Stomach (tissue), 8 donors: ENCODE measurements at regions not wholly inside any gene's neighbourhood (a gene's known extent, or its start where the extent isn't known, plus 50 kb on each side); places are given as distances from the start of the nearest gene placed in this dataset.

Experiments used
- DNase-seq, 2 donors: peaks; one replicate each; pipeline versions ENCODE4 v3.0.0 to v3.0.0-alpha.2; 2013 to 2019
- H3K27ac ChIP-seq, 5 donors: fragments of 200-600 bp in 4 of 5; sonication (generic) in 4 of 5; one replicate each; pipeline ENCODE4 v1.5.1; 2013 to 2019; ENCODE audit warnings: mild to moderate bottlenecking in 1 of 5, moderate library complexity in 1 of 5
- H3K27me3 ChIP-seq, 3 donors: fragments of 200-600 bp; sonication (generic); one replicate each; pipeline ENCODE4 v1.5.1; 2017 to 2019; ENCODE audit warnings: mixed run types in 1 of 3
- H3K36me3 ChIP-seq, 4 donors: fragments of 200-600 bp; sonication (generic); 1 replicate in 3 of 4; 2 replicates in 1 of 4; pipeline ENCODE4 v1.5.1; 2016 to 2019
- H3K4me1 ChIP-seq, 4 donors: fragments of 200-600 bp; sonication (generic); one replicate each; pipeline ENCODE4 v1.5.1; 2016 to 2019
- H3K4me3 ChIP-seq, 4 donors: fragments of 200-600 bp; sonication (generic) in 3 of 4; one replicate each; pipeline ENCODE4 v1.5.1; 2016 to 2019; ENCODE audit warnings: mild to moderate bottlenecking in 1 of 4
- H3K9me3 ChIP-seq, 4 donors: fragments of 200-600 bp; sonication (generic); one replicate each; pipeline ENCODE4 v1.5.1; 2016 to 2019
- CTCF ChIP-seq, 7 experiments: fragments of 450-650 bp in 4 of 7; fragments of 200-600 bp in 3 of 7; sonication (generic) in 3 of 7; IDR thresholded peaks; one replicate each; pipeline ENCODE4 v1.5.1; 2016 to 2019; ENCODE audit warnings: antibody characterized with exemption in 7 of 7, control low read depth in 2 of 7, mild to moderate bottlenecking in 1 of 7
- EP300 ChIP-seq: sonication (generic); formaldehyde crosslinking; IDR thresholded peaks from one replicate; pipeline ENCODE4 v1.6.1; 2017; ENCODE audit warnings: antibody characterized with exemption
- POLR2A ChIP-seq, 4 donors: fragments of 450-650 bp; IDR thresholded peaks; one replicate each; pipeline ENCODE4 v1.6.1; 2016; ENCODE audit warnings: antibody characterized with exemption in 4 of 4, control low read depth in 2 of 4, mild to moderate bottlenecking in 1 of 4, moderate library complexity in 1 of 4
- POLR2AphosphoS5 ChIP-seq, 3 donors: sonication (generic); formaldehyde crosslinking; IDR thresholded peaks; one replicate each; pipeline ENCODE4 v1.6.1; 2016; ENCODE audit warnings: antibody characterized with exemption in 3 of 3
- WGBS, 5 donors: extraction: QIAGEN DNeasy Blood & Tissue Kit in 3 of 5; methylation state at CpG; one replicate each; pipeline versions ENCODE4 v1.1.5 to v1.1.7; 2013 to 2018; 5-methylcytosine and 5-hydroxymethylcytosine counted together
- intact Hi-C: fragments of 100-400 bp; cut with DNase I; formaldehyde crosslinking; loops from one replicate; pipeline ENCODE4 v1.15.1; 2023; ENCODE audit warnings: low total_unique reads
- donor health status: healthy with polysubstance abuse.
- donor health status: Bipolar disorder and iron deficiency.
- donor health status: healthy.

- Histone ChIP-seq H3K27ac (no peak overlapping the region), H3K36me3 (no peaks in the 10 kb centered on the region), H3K4me1 (no peaks in the 10 kb centered on the region), H3K9me3 (no peaks in the 10 kb centered on the region), H3K27me3 (peaks cover 0 to 32% (median 0%) of the 10 kb centered on the region in 3 donors), H3K4me3 (no peak overlapping the region)
- 79 to 86% (median 82%) methylated on average over 8 to 9 of the region's 9 CpGs for WGBS, 5 donors
- no peak for DNase-seq
- intact Hi-C loops: no loop called here
- TF ChIP-seq POLR2AphosphoS5 (IDR thresholded peaks at IDR 0.05) (no peak), EP300 (no peak), CTCF (IDR thresholded peaks at IDR 0.05) (no peak), POLR2A (IDR thresholded peaks at IDR 0.05) (no peak)
Measured at GRCh38 chr10:128373071-128373749, 247.0 kb upstream of the MKI67 start.

- intact Hi-C loops: no loop called here
- no peaks in the 10 kb centered on the region for H3K36me3 ChIP-seq
- no peak for TF ChIP-seq POLR2AphosphoS5 (IDR thresholded peaks at IDR 0.05)
- no peak for TF ChIP-seq EP300
- TF ChIP-seq CTCF (IDR thresholded peaks at IDR 0.05): no peak
- no peak for TF ChIP-seq POLR2A (IDR thresholded peaks at IDR 0.05)
- H3K27me3 ChIP-seq: peaks cover 0 to 32% (median 0%) of the 10 kb centered on the region in 3 donors
- no peak overlapping the region for H3K4me3 ChIP-seq
- H3K27ac ChIP-seq: no peak overlapping the region
- no peaks in the 10 kb centered on the region for H3K4me1 ChIP-seq
- 78 to 87% (median 81%) methylated on average over 7 of the region's 7 CpGs for WGBS, 5 donors
- no peak for DNase-seq
- no peaks in the 10 kb centered on the region for H3K9me3 ChIP-seq
Measured at GRCh38 chr10:128373831-128374230, 247.6 kb upstream of the MKI67 start.

GRCh38 chr10:128375171-128375570 is 248.9 kb upstream of the MKI67 start:
- Histone ChIP-seq H3K9me3 (no peaks in the 10 kb centered on the region), H3K27ac (no peak overlapping the region), H3K4me3 (no peak overlapping the region), H3K4me1 (no peaks in the 10 kb centered on the region), H3K27me3 (peaks cover 0 to 32% (median 0%) of the 10 kb centered on the region in 3 donors), H3K36me3 (no peaks in the 10 kb centered on the region)
- 69 to 76% (median 70%) methylated on average over 6 to 7 of the region's 7 CpGs for WGBS, 5 donors
- intact Hi-C loops: no loop called here
- no peak for TF ChIP-seq CTCF (IDR thresholded peaks at IDR 0.05)
- no peak for TF ChIP-seq POLR2AphosphoS5 (IDR thresholded peaks at IDR 0.05)
- no peak for TF ChIP-seq EP300
- TF ChIP-seq POLR2A (IDR thresholded peaks at IDR 0.05): no peak
- no peak for DNase-seq

GRCh38 chr10:128377364-128377987 is 251.3 kb upstream of the MKI67 start:
- 46 to 62% (median 55%) methylated on average over 9 of the region's 9 CpGs for WGBS, 5 donors
- no peaks in the 10 kb centered on the region for H3K4me1 ChIP-seq
- H3K36me3 ChIP-seq: no peaks in the 10 kb centered on the region
- no peaks in the 10 kb centered on the region for H3K9me3 ChIP-seq
- intact Hi-C loops: no loop called here
- no peak overlapping the region for H3K27ac ChIP-seq
- H3K4me3 ChIP-seq: no peak overlapping the region
- peaks cover 0 to 48% (median 0%) of the 10 kb centered on the region in 3 donors for H3K27me3 ChIP-seq
- no peak for TF ChIP-seq POLR2AphosphoS5 (IDR thresholded peaks at IDR 0.05)
- no peak for TF ChIP-seq POLR2A (IDR thresholded peaks at IDR 0.05)
- TF ChIP-seq EP300: no peak
- TF ChIP-seq CTCF (IDR thresholded peaks at IDR 0.05): no peak
- no peak for DNase-seq
